PC-9 (cell line): ENCODE measurements at regions not wholly inside any gene's neighbourhood (a gene's known extent, or its start where the extent isn't known, plus 50 kb on each side); places are given as distances from the start of the nearest gene placed in this dataset.

Experiments
- BruUV-seq: library from RNA; stranded (reverse); fragments of 400-500 nt; replicated peaks from 2 replicates; lab custom pipeline; 2021; lab: Mats Ljungman, UMichigan
- CTCF ChIA-PET: fragments of 300-600 bp; sonication (Branson Sonifier 250); formaldehyde crosslinking; loops from one replicate; lab custom pipeline; 2022; ENCODE audit warnings: antibody characterized with exemption; lab: Charles Lee
- POLR2A ChIA-PET: fragments of 300-600 bp; sonication (Branson Sonifier 250); formaldehyde crosslinking; loops from one replicate; lab custom pipeline; 2022; ENCODE audit warnings: antibody characterized with exemption; ENCODE audit not compliant: unreplicated experiment; lab: Charles Lee
- DNase-seq, 2 experiments: peaks; one replicate each; pipeline versions ENCODE4 v3.0.0 to v3.0.0-alpha.2; 2015 to 2022; ENCODE audit warnings: mixed read lengths in 1 of 2
- H2AFZ ChIP-seq: fragments of 200-600 bp; sonication (generic); 2 replicates; pipeline ENCODE4 v1.8.1; 2017; ENCODE audit warnings: antibody characterized with exemption
- H3F3A ChIP-seq: fragments of 200-600 bp; sonication (generic); 2 replicates; pipeline ENCODE4 v1.8.1; 2017; ENCODE audit warnings: antibody characterized with exemption, mild to moderate bottlenecking, low read depth; ENCODE audit not compliant: insufficient read depth
- H3K27ac ChIP-seq: fragments of 200-600 bp; sonication (generic); 2 replicates; pipeline ENCODE4 v1.6.1; 2016; ENCODE audit warnings: mixed run types
- H3K27me3 ChIP-seq: fragments of 200-600 bp; sonication (generic); 2 replicates; pipeline ENCODE4 v1.6.1; 2016; ENCODE audit warnings: low read depth, mixed run types; ENCODE audit not compliant: insufficient read depth
- H3K36me3 ChIP-seq: fragments of 200-600 bp; sonication (generic); 2 replicates; pipeline ENCODE4 v1.6.1; 2016; ENCODE audit warnings: low read depth, mixed run types
- H3K4me1 ChIP-seq: fragments of 200-600 bp; sonication (generic); replicated peaks from 2 replicates; pipeline ENCODE4 v1.6.1; 2016; ENCODE audit warnings: mixed run types; ENCODE audit not compliant: insufficient read depth
- H3K4me2 ChIP-seq: fragments of 200-600 bp; sonication (generic); 2 replicates; pipeline ENCODE4 v1.6.1; 2017; ENCODE audit warnings: mixed run types
- H3K4me3 ChIP-seq: fragments of 200-600 bp; sonication (generic); 2 replicates; pipeline ENCODE4 v1.6.1; 2016; ENCODE audit warnings: mixed run types
- H3K79me2 ChIP-seq: fragments of 200-600 bp; sonication (generic); 2 replicates; pipeline ENCODE4 v1.6.1; 2017; ENCODE audit warnings: low read depth, mixed run types
- H3K9me2 ChIP-seq: fragments of 200-600 bp; sonication (generic); 2 replicates; pipeline ENCODE4 v1.8.1; 2017; ENCODE audit warnings: mild to moderate bottlenecking; ENCODE audit not compliant: insufficient read depth
- H3K9me3 ChIP-seq: fragments of 200-600 bp; sonication (generic); 2 replicates; pipeline ENCODE4 v1.8.1; 2016; ENCODE audit warnings: low read depth; ENCODE audit not compliant: insufficient read depth
- H4K20me1 ChIP-seq: fragments of 200-600 bp; sonication (generic); 2 replicates; pipeline ENCODE4 v1.8.1; 2017; ENCODE audit not compliant: insufficient read depth
- EZH2 ChIP-seq: fragments of 200-600 bp; sonication (generic); IDR thresholded peaks from 2 replicates; pipeline ENCODE4 v1.8.0; 2017; ENCODE audit warnings: antibody characterized with exemption, low read depth
- intact Hi-C: fragments of 100-400 bp; cut with micrococcal nuclease; formaldehyde crosslinking; loops from one replicate; pipeline ENCODE4 v1.10.0; 2022; ENCODE audit not compliant: unreplicated experiment
- TF ChIP-seq, protein P1 (sequence below): fragments of 200-600 bp; sonication (generic); conservative IDR thresholded peaks from 2 replicates; pipeline ENCODE4 v1.6.1; 2017; ENCODE audit warnings: mixed run types, antibody characterized with exemption, mild to moderate bottlenecking, moderate library complexity

GRCh38 chr4:162952232-162952631 lies 214.5 kb downstream of the NAF1 start:
- DNase-seq, result peak in 1 of 2 experiments; percentile 9
- no TSS peak for BruUV-seq
- ChIA-PET CTCF (interaction anchor here (0.6 kb wide), 1 partner anchor 868 kb away, joined by 4 read pairs; no protein-coding TSS in a partner anchor), POLR2A (no interaction called here)
- no peaks in the 10 kb centered on the region for H3F3A ChIP-seq
- TF ChIP-seq, protein P1, sequence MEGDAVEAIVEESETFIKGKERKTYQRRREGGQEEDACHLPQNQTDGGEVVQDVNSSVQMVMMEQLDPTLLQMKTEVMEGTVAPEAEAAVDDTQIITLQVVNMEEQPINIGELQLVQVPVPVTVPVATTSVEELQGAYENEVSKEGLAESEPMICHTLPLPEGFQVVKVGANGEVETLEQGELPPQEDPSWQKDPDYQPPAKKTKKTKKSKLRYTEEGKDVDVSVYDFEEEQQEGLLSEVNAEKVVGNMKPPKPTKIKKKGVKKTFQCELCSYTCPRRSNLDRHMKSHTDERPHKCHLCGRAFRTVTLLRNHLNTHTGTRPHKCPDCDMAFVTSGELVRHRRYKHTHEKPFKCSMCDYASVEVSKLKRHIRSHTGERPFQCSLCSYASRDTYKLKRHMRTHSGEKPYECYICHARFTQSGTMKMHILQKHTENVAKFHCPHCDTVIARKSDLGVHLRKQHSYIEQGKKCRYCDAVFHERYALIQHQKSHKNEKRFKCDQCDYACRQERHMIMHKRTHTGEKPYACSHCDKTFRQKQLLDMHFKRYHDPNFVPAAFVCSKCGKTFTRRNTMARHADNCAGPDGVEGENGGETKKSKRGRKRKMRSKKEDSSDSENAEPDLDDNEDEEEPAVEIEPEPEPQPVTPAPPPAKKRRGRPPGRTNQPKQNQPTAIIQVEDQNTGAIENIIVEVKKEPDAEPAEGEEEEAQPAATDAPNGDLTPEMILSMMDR, result no peak
- TF ChIP-seq EZH2, result no peak
- intact Hi-C loops, result no loop called here
- no peaks in the 10 kb centered on the region for H3K36me3 ChIP-seq
- H3K9me3 ChIP-seq, result no peaks in the 10 kb centered on the region
- no peaks in the 10 kb centered on the region for H3K9me2 ChIP-seq
- H3K27ac ChIP-seq, result no peak overlapping the region
- no peaks in the 10 kb centered on the region for H3K27me3 ChIP-seq
- H3K79me2 ChIP-seq, result no peaks in the 10 kb centered on the region
- H2AFZ ChIP-seq, result no peak overlapping the region
- no peaks in the 10 kb centered on the region for H3K4me1 ChIP-seq
- H3K4me2 ChIP-seq, result no peak overlapping the region
- H3K4me3 ChIP-seq, result no peak overlapping the region
- H4K20me1 ChIP-seq, result no peaks in the 10 kb centered on the region

GRCh38 chr4:162945713-162946112 lies 221.0 kb downstream of the NAF1 start:
- DNase-seq, result no peak
- BruUV-seq, result no TSS peak
- CTCF ChIA-PET, result no interaction called here
- POLR2A ChIA-PET, result no interaction called here
- H3F3A ChIP-seq, result no peaks in the 10 kb centered on the region
- H3K36me3 ChIP-seq, result no peaks in the 10 kb centered on the region
- intact Hi-C loops, result no loop called here
- H3K9me2 ChIP-seq, result no peaks in the 10 kb centered on the region
- H3K27me3 ChIP-seq, result no peaks in the 10 kb centered on the region
- H2AFZ ChIP-seq, result no peak overlapping the region
- no peaks in the 10 kb centered on the region for H3K4me1 ChIP-seq
- H3K4me2 ChIP-seq, result no peak overlapping the region
- H3K9me3 ChIP-seq, result no peaks in the 10 kb centered on the region
- H3K27ac ChIP-seq, result no peak overlapping the region
- H3K4me3 ChIP-seq, result no peak overlapping the region
- no peak for TF ChIP-seq EZH2
- TF ChIP-seq, protein P1, result no peak
- no peaks in the 10 kb centered on the region for H3K79me2 ChIP-seq
- no peaks in the 10 kb centered on the region for H4K20me1 ChIP-seq

- no TSS peak for BruUV-seq
- POLR2A ChIA-PET, result interaction anchor here (0.7 kb wide), 1 partner anchor 766 kb away, joined by 3 read pairs; no protein-coding TSS in a partner anchor
- DNase-seq, result no peak
- no peaks in the 10 kb centered on the region for H3K4me1 ChIP-seq
- no peaks in the 10 kb centered on the region for H3K36me3 ChIP-seq
- H3K27ac ChIP-seq, result no peak overlapping the region
- no peak overlapping the region for H3K4me3 ChIP-seq
- intact Hi-C loops, result no loop called here
- no peak overlapping the region for H3K4me2 ChIP-seq
- H4K20me1 ChIP-seq, result no peaks in the 10 kb centered on the region
- CTCF ChIA-PET, result no interaction called here
- TF ChIP-seq EZH2, result no peak
- TF ChIP-seq, protein P1, result no peak
- H3F3A ChIP-seq, result no peaks in the 10 kb centered on the region
- no peak overlapping the region for H2AFZ ChIP-seq
- H3K79me2 ChIP-seq, result no peaks in the 10 kb centered on the region
- H3K27me3 ChIP-seq, result no peaks in the 10 kb centered on the region
- no peaks in the 10 kb centered on the region for H3K9me2 ChIP-seq
- no peaks in the 10 kb centered on the region for H3K9me3 ChIP-seq
Measured at GRCh38 chr4:162943263-162943662, 223.4 kb downstream of the NAF1 start.
